NCI-H128 (cell line): ENCODE measurements at regions not wholly inside any gene's neighbourhood (a gene's known extent, or its start where the extent isn't known, plus 50 kb on each side); places are given as distances from the start of the nearest gene placed in this dataset.

ENCODE experiments used
- DNase-seq: peaks from one replicate; lab custom pipeline; 2025; ENCODE audit not compliant: unreplicated experiment; lab: John Stamatoyannopoulos, UW

GRCh38 chr12:107518868-107519267, 166.7 kb upstream of the PWP1 start:
- no peak for DNase-seq

GRCh38 chr12:107519906-107520859, 165.4 kb upstream of the PWP1 start:
- DNase-seq = no peak

GRCh38 chr12:107521826-107522355, 163.7 kb upstream of the PWP1 start:
- no peak for DNase-seq

GRCh38 chr12:107522692-107523477, 162.7 kb upstream of the PWP1 start:
- no peak for DNase-seq

GRCh38 chr12:107523775-107524535, 161.6 kb upstream of the PWP1 start:
- DNase-seq = no peak

GRCh38 chr12:107525063-107525718, 160.4 kb upstream of the PWP1 start:
- DNase-seq = no peak

- DNase-seq = no peak
Measured at GRCh38 chr12:107525719-107526554, 159.7 kb upstream of the PWP1 start.

GRCh38 chr12:107526555-107527180, 158.9 kb upstream of the PWP1 start:
- no peak for DNase-seq

- DNase-seq = no peak
Measured at GRCh38 chr12:107528731-107529365, 156.8 kb upstream of the PWP1 start.

- DNase-seq = no peak
Measured at GRCh38 chr12:107529991-107530390, 155.6 kb upstream of the PWP1 start.

- no peak for DNase-seq
Measured at GRCh38 chr12:107530701-107531100, 154.9 kb upstream of the PWP1 start.

- no peak for DNase-seq
Measured at GRCh38 chr12:107533218-107533617, 152.4 kb upstream of the PWP1 start.

- DNase-seq = no peak
Measured at GRCh38 chr12:107536613-107537012, 149.0 kb upstream of the PWP1 start.

GRCh38 chr12:107537464-107538119, 148.0 kb upstream of the PWP1 start:
- DNase-seq = no peak

- DNase-seq = no peak
Measured at GRCh38 chr12:107539196-107539939, 146.2 kb upstream of the PWP1 start.

GRCh38 chr12:107541001-107541705, 144.4 kb upstream of the PWP1 start:
- no peak for DNase-seq

GRCh38 chr12:107543416-107543815, 142.2 kb upstream of the PWP1 start:
- DNase-seq = no peak
